PC-3 (cell line): ENCODE measurements at regions not wholly inside any gene's neighbourhood (a gene's known extent, or its start where the extent isn't known, plus 50 kb on each side); places are given as distances from the start of the nearest gene placed in this dataset.

Experiments
- ATAC-seq: fragments of 200-7000 bp; cut with Tn5 transposase; 2 replicates; pipeline ENCODE4 v1.9.1; 2020; ENCODE audit warnings: mild to moderate bottlenecking, moderate library complexity
- BruUV-seq: library from RNA; stranded (reverse); fragments of 400-500 nt; replicated peaks from 2 replicates; lab custom pipeline; 2021; lab: Mats Ljungman, UMichigan
- CTCF ChIA-PET: fragments of 300-600 bp; sonication (Branson Sonifier 250); formaldehyde crosslinking; loops from one replicate; lab custom pipeline; 2022; ENCODE audit warnings: antibody characterized with exemption; lab: Charles Lee
- POLR2A ChIA-PET: fragments of 300-600 bp; sonication (Branson Sonifier 250); formaldehyde crosslinking; loops from one replicate; lab custom pipeline; 2022; ENCODE audit warnings: antibody characterized with exemption; ENCODE audit not compliant: unreplicated experiment; lab: Charles Lee
- DNase-seq: peaks from one replicate; pipeline ENCODE4 v3.0.0-alpha.2; 2015
- H2AFZ ChIP-seq: fragments of 300-600 bp; sonication (generic); 2 replicates; pipeline ENCODE4 v1.6.0; 2016; ENCODE audit warnings: antibody characterized with exemption, low read length
- H3F3A ChIP-seq: fragments of 300-600 bp; sonication (generic); one replicate; pipeline ENCODE4 v1.6.0; 2017; ENCODE audit warnings: antibody characterized with exemption, low read length, control low read depth, mild to moderate bottlenecking; ENCODE audit not compliant: unreplicated experiment
- H3K27ac ChIP-seq: fragments of 300-600 bp; sonication (generic); 2 replicates; pipeline ENCODE4 v1.5.1; 2016; ENCODE audit warnings: mild to moderate bottlenecking, low read length
- H3K27me3 ChIP-seq: fragments of 300-600 bp; sonication (generic); 2 replicates; pipeline ENCODE4 v1.6.1; 2016; ENCODE audit warnings: low read length, mixed read lengths
- H3K36me3 ChIP-seq: fragments of 300-600 bp; sonication (generic); 2 replicates; pipeline ENCODE4 v1.6.1; 2016; ENCODE audit warnings: low read depth, mixed run types, low read length, mixed read lengths
- H3K4me1 ChIP-seq: fragments of 300-600 bp; sonication (generic); 2 replicates; pipeline ENCODE4 v1.5.1; 2016; ENCODE audit warnings: low read length; ENCODE audit not compliant: insufficient read depth
- H3K4me2 ChIP-seq: fragments of 300-600 bp; sonication (generic); 2 replicates; pipeline ENCODE4 v1.6.0; 2016; ENCODE audit warnings: low read length
- H3K4me3 ChIP-seq: fragments of 300-600 bp; sonication (generic); 2 replicates; pipeline ENCODE4 v1.5.1; 2016; ENCODE audit warnings: mild to moderate bottlenecking, low read length, mixed read lengths
- H3K79me2 ChIP-seq: fragments of 300-600 bp; sonication (generic); 2 replicates; pipeline ENCODE4 v1.6.1; 2017; ENCODE audit warnings: low read length, mixed read lengths
- H3K9ac ChIP-seq: fragments of 300-600 bp; sonication (generic); 2 replicates; pipeline ENCODE4 v1.6.0; 2016; ENCODE audit warnings: mild to moderate bottlenecking, low read length
- H3K9me2 ChIP-seq: fragments of 300-600 bp; sonication (generic); replicated peaks from 2 replicates; pipeline ENCODE4 v1.6.1; 2016; ENCODE audit warnings: mixed run types, low read length, mixed read lengths
- H3K9me3 ChIP-seq: fragments of 300-600 bp; sonication (generic); 2 replicates; pipeline ENCODE4 v1.6.1; 2016; ENCODE audit warnings: low read length, mixed read lengths
- H4K20me1 ChIP-seq: fragments of 300-600 bp; sonication (generic); 2 replicates; pipeline ENCODE4 v1.6.1; 2016; ENCODE audit warnings: low read length, mixed read lengths
- EZH2 ChIP-seq: fragments of 300-600 bp; sonication (generic); IDR thresholded peaks from one replicate; pipeline ENCODE4 v1.6.1; 2017; ENCODE audit warnings: antibody characterized with exemption, mild to moderate bottlenecking, low read length; ENCODE audit not compliant: unreplicated experiment
- EZH2phosphoT487 ChIP-seq: fragments of 300-600 bp; sonication (generic); IDR thresholded peaks from 2 replicates; pipeline ENCODE4 v1.6.1; 2018; ENCODE audit warnings: mild to moderate bottlenecking, antibody characterized with exemption, low read length, borderline replicate concordance
- intact Hi-C: fragments of 100-400 bp; cut with micrococcal nuclease; formaldehyde crosslinking; loops from 2 replicates; pipeline ENCODE4 v1.9.0; 2023
- TF ChIP-seq, protein P1 (sequence below): fragments of 300-600 bp; sonication (generic); conservative IDR thresholded peaks from 2 replicates; pipeline ENCODE4 v1.5.1; 2017; ENCODE audit warnings: antibody characterized with exemption, low read depth, mild to moderate bottlenecking, low read length

DNA sequence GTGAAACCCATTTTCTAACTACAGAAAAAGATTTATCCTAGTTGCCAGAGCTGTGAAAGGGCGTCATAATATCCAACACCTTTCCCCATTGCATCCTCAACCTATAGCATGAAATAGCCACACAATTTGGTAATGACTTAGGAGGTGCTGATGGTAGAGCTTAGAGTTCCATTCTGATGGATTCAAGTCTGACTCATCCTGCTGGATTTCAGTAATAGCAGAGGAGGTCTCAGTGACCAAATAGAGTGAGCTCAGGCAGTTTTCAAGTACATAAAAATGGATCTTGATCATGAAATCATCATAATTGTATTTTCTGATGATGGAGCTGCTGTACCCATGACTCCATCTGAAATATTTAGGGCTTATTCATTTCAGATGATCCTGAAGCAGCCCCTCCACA is 270.7 kb upstream of the KLHL29 start:
- no peaks in the 10 kb centered on the region for H3K4me1 ChIP-seq
- no peaks in the 10 kb centered on the region; the same call in 1 of the 2 replicates for H3K9me3 ChIP-seq
- POLR2A ChIA-PET, result no interaction called here
- H3K36me3 ChIP-seq, result no peaks in the 10 kb centered on the region
- ATAC-seq (no peak), DNase-seq (no peak)
- BruUV-seq, result no TSS peak
- H3K9me2 ChIP-seq, result no peaks in the 10 kb centered on the region
- H3K27me3 ChIP-seq, result no peaks in the 10 kb centered on the region; the same call in 1 of the 2 replicates
- H3K4me3 ChIP-seq, result no peak overlapping the region
- H4K20me1 ChIP-seq, result no peaks in the 10 kb centered on the region
- TF ChIP-seq, protein P1, sequence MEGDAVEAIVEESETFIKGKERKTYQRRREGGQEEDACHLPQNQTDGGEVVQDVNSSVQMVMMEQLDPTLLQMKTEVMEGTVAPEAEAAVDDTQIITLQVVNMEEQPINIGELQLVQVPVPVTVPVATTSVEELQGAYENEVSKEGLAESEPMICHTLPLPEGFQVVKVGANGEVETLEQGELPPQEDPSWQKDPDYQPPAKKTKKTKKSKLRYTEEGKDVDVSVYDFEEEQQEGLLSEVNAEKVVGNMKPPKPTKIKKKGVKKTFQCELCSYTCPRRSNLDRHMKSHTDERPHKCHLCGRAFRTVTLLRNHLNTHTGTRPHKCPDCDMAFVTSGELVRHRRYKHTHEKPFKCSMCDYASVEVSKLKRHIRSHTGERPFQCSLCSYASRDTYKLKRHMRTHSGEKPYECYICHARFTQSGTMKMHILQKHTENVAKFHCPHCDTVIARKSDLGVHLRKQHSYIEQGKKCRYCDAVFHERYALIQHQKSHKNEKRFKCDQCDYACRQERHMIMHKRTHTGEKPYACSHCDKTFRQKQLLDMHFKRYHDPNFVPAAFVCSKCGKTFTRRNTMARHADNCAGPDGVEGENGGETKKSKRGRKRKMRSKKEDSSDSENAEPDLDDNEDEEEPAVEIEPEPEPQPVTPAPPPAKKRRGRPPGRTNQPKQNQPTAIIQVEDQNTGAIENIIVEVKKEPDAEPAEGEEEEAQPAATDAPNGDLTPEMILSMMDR, result no peak
- no peak for TF ChIP-seq EZH2
- no peak for TF ChIP-seq EZH2phosphoT487
- no peak overlapping the region for H3K9ac ChIP-seq
- intact Hi-C loops, result no loop called here
- no peaks in the 10 kb centered on the region for H3K79me2 ChIP-seq
- H3K4me2 ChIP-seq, result no peak overlapping the region
- no peak overlapping the region for H3K27ac ChIP-seq
- no peak overlapping the region for H2AFZ ChIP-seq
- no peaks in the 10 kb centered on the region for H3F3A ChIP-seq
- CTCF ChIA-PET, result no interaction called here

DNA sequence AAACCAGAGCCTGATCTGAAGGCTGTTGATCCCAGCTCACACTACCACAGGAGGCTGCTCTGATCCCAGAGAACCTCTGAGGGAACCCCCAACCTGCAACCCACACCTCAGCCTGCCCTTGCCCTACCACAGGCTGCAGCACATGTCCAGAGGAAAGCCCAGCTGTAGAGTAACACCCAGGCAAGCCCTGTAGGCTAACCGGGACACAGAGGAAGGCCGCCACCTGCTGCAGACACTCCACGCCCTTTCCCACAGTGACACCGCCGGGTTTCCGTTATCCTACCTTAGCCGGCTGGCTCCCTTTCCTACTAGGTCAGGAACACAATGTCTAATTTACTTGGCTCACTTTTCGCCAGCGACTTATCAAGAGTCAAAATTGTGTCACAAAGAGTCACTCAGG is 266.7 kb upstream of the KLHL29 start:
- DNase-seq, result no peak
- Histone ChIP-seq H3K9ac (no peak overlapping the region), H3F3A (no peaks in the 10 kb centered on the region), H3K9me3 (no peaks in the 10 kb centered on the region), H4K20me1 (no peaks in the 10 kb centered on the region), H3K4me3 (no peak overlapping the region), H3K27me3 (no peaks in the 10 kb centered on the region; the same call in 1 of the 2 replicates), H3K27ac (no peak overlapping the region), H3K9me2 (no peaks in the 10 kb centered on the region), H2AFZ (no peak overlapping the region), H3K79me2 (no peaks in the 10 kb centered on the region), H3K36me3 (no peaks in the 10 kb centered on the region), H3K4me2 (no peak overlapping the region), H3K4me1 (no peaks in the 10 kb centered on the region)
- intact Hi-C loops, result no loop called here
- no peak for ATAC-seq
- POLR2A ChIA-PET, result no interaction called here
- BruUV-seq, result no TSS peak
- CTCF ChIA-PET, result no interaction called here
- TF ChIP-seq EZH2 (no peak), EZH2phosphoT487 (no peak)
- TF ChIP-seq, protein P1, result no peak

DNA sequence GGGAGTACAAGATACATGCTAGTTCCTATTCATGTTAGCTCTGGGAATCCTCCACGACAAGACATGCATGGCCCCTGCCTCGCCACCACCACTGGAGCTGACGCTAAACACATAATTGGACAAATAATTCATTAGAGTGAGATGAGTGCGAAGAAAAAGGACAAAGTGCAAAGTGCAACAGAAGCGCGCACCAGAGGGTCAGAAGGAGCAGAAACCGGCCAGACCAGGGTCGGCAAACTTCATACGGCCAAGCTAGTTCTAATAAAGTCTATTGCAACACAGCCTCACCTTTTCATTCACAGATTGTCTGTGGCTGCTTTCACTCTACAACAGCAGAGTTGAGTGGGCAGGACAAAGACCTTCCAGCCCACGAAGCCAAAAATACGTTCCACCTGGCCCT is 266.1 kb upstream of the KLHL29 start:
- Histone ChIP-seq H3K27me3 (no peaks in the 10 kb centered on the region; the same call in 1 of the 2 replicates), H3K36me3 (no peaks in the 10 kb centered on the region), H2AFZ (no peak overlapping the region), H3K4me3 (no peak overlapping the region), H4K20me1 (no peaks in the 10 kb centered on the region), H3F3A (no peaks in the 10 kb centered on the region), H3K27ac (no peak overlapping the region), H3K9me3 (no peaks in the 10 kb centered on the region), H3K4me2 (no peak overlapping the region), H3K79me2 (no peaks in the 10 kb centered on the region), H3K9me2 (no peaks in the 10 kb centered on the region), H3K4me1 (no peaks in the 10 kb centered on the region), H3K9ac (no peak overlapping the region)
- no TSS peak for BruUV-seq
- intact Hi-C loops, result no loop called here
- ChIA-PET CTCF (no interaction called here), POLR2A (no interaction called here)
- DNase-seq, result no peak
- ATAC-seq, result no peak
- no peak for TF ChIP-seq EZH2
- no peak for TF ChIP-seq EZH2phosphoT487
- TF ChIP-seq, protein P1, result no peak
